HG03432 (cell line): ENCODE measurements at regions not wholly inside any gene's neighbourhood (a gene's known extent, or its start where the extent isn't known, plus 50 kb on each side); places are given as distances from the start of the nearest gene placed in this dataset.

Experiments used
- ATAC-seq: cut with Tn5 transposase; IDR thresholded peaks from one replicate; pipeline ENCODE4 v1.9.1; 2021; ENCODE audit warnings: mild to moderate bottlenecking, moderate library complexity; ENCODE audit not compliant: unreplicated experiment

- no peak for ATAC-seq
Observed at GRCh38 chrX:98331407-98331806, 1447.7 kb downstream of the RPA4 start.

- no peak for ATAC-seq
Observed at GRCh38 chrX:98338544-98338943, 1454.8 kb downstream of the RPA4 start.

- no peak for ATAC-seq
Observed at GRCh38 chrX:98350940-98351339, 1467.2 kb downstream of the RPA4 start.

- ATAC-seq, result no peak
Observed at GRCh38 chrX:98357146-98357545, 1473.4 kb downstream of the RPA4 start.

GRCh38 chrX:98362630-98363029 is 1478.9 kb downstream of the RPA4 start:
- ATAC-seq, result no peak

- ATAC-seq, result no peak
Observed at GRCh38 chrX:98371994-98372393, 1488.3 kb downstream of the RPA4 start.

GRCh38 chrX:98379134-98379533 is 1495.4 kb downstream of the RPA4 start:
- no peak for ATAC-seq

- ATAC-seq, result no peak
Observed at GRCh38 chrX:98380106-98380505, 1496.4 kb downstream of the RPA4 start.

GRCh38 chrX:98380556-98380955 is 1496.8 kb downstream of the RPA4 start:
- no peak for ATAC-seq

- peak; percentile 53 for ATAC-seq
Observed at GRCh38 chrX:98398542-98398941, 1514.8 kb downstream of the RPA4 start.

- no peak for ATAC-seq
Observed at GRCh38 chrX:98405376-98405775, 1521.7 kb downstream of the RPA4 start.

- no peak for ATAC-seq
Observed at GRCh38 chrX:98407584-98407983, 1523.9 kb downstream of the RPA4 start.

GRCh38 chrX:98409867-98410266 is 1526.2 kb downstream of the RPA4 start:
- ATAC-seq, result no peak

GRCh38 chrX:98412058-98412457 is 1528.3 kb downstream of the RPA4 start:
- no peak for ATAC-seq

- ATAC-seq, result no peak
Observed at GRCh38 chrX:98422536-98422935, 1538.8 kb downstream of the RPA4 start.

- ATAC-seq, result no peak
Observed at GRCh38 chrX:98432413-98432812, 1548.7 kb downstream of the RPA4 start.

GRCh38 chrX:98448524-98448923 is 1564.8 kb downstream of the RPA4 start:
- ATAC-seq, result no peak

- ATAC-seq, result no peak
Observed at GRCh38 chrX:98452456-98452855, 1568.7 kb downstream of the RPA4 start.

GRCh38 chrX:98459669-98460068 is 1576.0 kb downstream of the RPA4 start:
- ATAC-seq, result no peak

- no peak for ATAC-seq
Observed at GRCh38 chrX:98480606-98481005, 1596.9 kb downstream of the RPA4 start.

- ATAC-seq, result no peak
Observed at GRCh38 chrX:98481636-98482035, 1597.9 kb downstream of the RPA4 start.

GRCh38 chrX:98490670-98491069 is 1607.0 kb downstream of the RPA4 start:
- no peak for ATAC-seq

- ATAC-seq, result no peak
Observed at GRCh38 chrX:98501426-98501825, 1617.7 kb downstream of the RPA4 start.

- no peak for ATAC-seq
Observed at GRCh38 chrX:98506907-98507306, 1623.2 kb downstream of the RPA4 start.
